A673 (cell line): ENCODE measurements at regions not wholly inside any gene's neighbourhood (a gene's known extent, or its start where the extent isn't known, plus 50 kb on each side); places are given as distances from the start of the nearest gene placed in this dataset.

Experiments used
- CTCF ChIP-seq: fragments of 300-800, 200-600 bp; sonication (generic); conservative IDR thresholded peaks from 2 replicates; pipeline ENCODE4 v1.5.1; 2017; ENCODE audit warnings: low read depth, mild to moderate bottlenecking, antibody characterized with exemption, low read length, moderate library complexity, mixed read lengths
- EZH2 ChIP-seq: fragments of 200-600 bp; sonication (generic); IDR thresholded peaks from 2 replicates; pipeline ENCODE4 v1.6.1; 2017; ENCODE audit warnings: borderline replicate concordance, low read depth, mild to moderate bottlenecking, mixed read lengths, antibody characterized with exemption, low read length; ENCODE audit not compliant: poor library complexity, severe bottlenecking

DNA sequence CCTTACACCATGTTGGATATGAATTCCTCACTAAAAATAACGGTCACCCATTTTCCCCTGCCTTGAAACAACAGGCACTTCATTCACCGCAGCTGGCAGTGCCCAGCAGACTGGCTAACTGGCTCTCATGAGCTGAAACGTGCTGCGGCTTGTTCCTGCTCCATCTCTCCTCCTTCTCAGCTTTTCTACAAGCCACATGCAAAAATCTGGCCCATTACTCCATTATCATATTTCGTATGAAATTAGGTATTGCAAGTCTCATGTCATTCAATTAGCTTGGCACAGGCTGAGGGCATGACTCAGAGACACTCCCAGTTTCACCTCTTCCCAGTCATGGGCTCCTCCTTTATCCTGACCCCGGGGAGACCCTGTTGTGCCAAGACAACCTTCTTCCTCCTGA, 60.0 kb downstream of the MAGEF1 start:
- TF ChIP-seq CTCF: no peak
- TF ChIP-seq EZH2: no peak
